Activated CD4-positive, alpha-beta T cell treated with anti-CD3 and anti-CD28 coated beads for 1 hour (primary cell): ENCODE measurements at regions not wholly inside any gene's neighbourhood (a gene's known extent, or its start where the extent isn't known, plus 50 kb on each side); places are given as distances from the start of the nearest gene placed in this dataset.

Experiments used
- DNase-seq: peaks from one replicate; pipeline ENCODE4 v3.0.0-alpha.2; 2020

DNA sequence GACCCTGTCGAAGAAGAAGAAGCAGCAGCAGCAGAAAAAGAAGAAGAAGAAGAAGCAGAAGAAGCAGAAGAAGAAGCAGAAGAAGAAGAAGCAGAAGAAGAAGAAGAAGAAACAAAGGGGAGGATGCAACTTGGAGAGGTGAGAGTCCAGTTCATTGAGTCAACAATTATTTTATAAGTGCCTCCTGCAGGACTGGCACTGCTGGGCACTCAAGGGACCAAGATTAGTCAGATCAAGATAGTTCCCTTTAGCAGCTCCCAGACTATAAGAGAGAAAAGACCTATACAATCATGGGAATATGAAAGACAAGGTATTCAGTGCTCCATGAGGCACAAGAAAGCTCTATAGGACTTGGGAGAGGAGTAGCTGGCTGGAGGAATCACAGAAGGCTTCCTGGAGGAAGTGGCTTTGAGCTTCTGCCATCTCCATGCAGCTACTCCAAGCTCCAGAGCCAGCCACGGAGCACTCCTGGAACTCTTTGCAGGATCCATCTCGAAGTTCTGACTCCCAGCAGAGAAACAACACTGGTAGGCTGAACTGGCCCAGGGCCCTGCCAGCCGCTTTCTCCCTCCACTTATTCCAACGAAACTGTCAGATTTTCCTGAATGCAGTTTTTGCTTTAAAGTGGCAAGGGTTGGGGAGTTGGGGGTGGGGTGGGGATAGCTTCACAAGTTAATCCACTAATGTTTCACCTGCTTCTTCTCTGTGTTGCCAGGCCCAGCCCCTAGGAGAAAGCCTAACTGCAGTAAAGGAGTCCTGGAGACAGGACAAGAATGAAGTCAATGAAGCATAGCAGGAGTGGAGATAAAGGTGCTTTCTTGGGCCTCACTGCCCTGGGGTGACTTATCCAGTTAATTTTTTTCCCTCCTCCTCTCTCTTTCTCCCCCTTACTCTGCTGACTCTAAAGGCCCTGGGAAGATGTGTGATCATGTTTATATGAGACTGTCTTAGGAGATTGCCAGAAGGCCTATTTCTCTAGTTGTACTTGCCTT is 140.1 kb upstream of the PARP11 start:
- no peak for DNase-seq

- no peak for DNase-seq
Observed at GRCh38 chr12:4012073-4012472, 138.9 kb upstream of the PARP11 start.

- no peak for DNase-seq
Observed at GRCh38 chr12:4011597-4011996, 138.4 kb upstream of the PARP11 start.

- no peak for DNase-seq
Observed at GRCh38 chr12:4009979-4010704, 136.9 kb upstream of the PARP11 start.

GRCh38 chr12:4006743-4007142 is 133.5 kb upstream of the PARP11 start:
- no peak for DNase-seq

GRCh38 chr12:4005851-4006430 is 132.7 kb upstream of the PARP11 start:
- no peak for DNase-seq

- DNase-seq, result no peak
Observed at GRCh38 chr12:4003576-4003975, 130.4 kb upstream of the PARP11 start.

- DNase-seq, result no peak
Observed at GRCh38 chr12:4002601-4003000, 129.4 kb upstream of the PARP11 start.

DNA sequence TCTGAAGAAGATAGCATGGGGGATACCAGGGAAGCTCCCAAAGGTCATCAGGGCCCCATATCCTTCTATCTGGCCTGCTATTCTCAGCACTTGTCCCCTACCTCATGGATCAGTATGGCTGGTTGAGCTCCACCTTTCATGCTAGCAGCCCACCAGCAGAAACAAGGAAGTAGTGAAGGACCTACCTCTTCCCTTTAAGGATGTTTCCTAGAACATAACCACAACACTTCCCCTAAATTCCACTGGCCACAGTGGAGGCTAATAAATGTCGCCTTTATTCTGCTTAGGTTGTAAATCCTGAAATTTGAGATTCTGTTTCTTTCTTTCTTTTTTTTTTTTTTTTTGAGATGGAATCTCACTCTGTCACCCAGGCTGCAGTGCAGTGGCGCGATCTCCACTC is 128.6 kb upstream of the PARP11 start:
- no peak for DNase-seq

- no peak for DNase-seq
Observed at GRCh38 chr12:4001031-4001430, 127.8 kb upstream of the PARP11 start.

GRCh38 chr12:3999904-4000303 is 126.7 kb upstream of the PARP11 start:
- DNase-seq, result no peak

GRCh38 chr12:3998968-3999792 is 126.0 kb upstream of the PARP11 start:
- DNase-seq, result no peak

DNA sequence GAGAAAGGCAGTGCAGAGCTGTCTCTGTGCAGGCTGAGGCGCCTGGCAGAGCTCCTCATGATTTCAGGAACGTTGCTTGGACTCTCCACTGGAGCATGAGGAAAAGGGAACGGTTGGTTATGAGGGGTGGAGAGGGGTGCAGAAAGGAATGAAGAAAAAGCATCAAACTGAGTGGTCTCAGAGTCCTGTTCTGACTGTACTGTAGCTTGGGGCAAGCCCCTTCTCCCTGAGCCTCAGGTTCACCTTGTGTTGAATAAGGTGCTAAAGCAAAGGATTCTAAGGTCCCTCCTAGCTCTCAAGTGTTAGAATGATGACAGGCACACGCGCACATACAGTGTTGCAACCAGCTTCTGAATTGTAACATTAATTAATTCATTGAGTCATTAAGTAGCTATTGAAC is 125.2 kb upstream of the PARP11 start:
- no peak for DNase-seq

- no peak for DNase-seq
Observed at GRCh38 chr12:3996322-3996721, 123.1 kb upstream of the PARP11 start.

DNA sequence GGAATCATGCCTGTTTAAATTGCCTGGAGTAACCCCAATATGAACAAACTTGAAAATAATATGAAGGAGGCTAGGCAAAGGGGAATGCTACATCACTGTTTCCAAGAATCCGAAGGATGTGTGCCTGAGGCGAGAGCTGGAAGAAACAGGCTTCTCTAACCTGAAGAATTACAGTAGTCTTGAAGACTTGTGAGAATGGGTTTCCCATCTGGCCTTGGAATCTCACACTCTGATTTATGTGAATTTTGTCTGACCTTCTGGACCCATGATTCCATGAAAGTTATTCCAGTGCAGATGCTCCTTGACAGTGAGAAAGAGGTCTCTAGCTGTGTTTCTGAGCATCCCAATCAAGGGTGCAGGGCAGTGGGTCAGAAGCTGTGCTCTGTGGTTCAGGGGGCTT is 122.1 kb upstream of the PARP11 start:
- DNase-seq, result no peak

DNA sequence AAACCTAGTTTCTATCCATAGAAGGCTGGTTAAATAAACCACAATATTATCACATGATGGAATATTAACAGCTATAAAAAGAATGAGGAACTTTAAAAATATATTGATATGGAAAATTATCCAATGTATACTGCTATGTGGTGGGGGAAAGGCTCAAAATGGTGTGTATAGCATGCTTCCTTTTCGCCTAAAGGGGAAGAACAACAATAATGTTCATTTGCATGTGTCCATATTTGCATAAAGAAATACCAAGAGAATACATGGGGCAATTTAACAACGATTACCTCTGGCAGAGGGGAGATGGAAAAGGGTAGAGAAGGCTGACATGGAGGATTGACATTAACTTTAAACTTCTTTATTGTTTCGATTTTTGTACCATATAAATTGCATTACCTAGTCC is 121.3 kb upstream of the PARP11 start:
- DNase-seq, result no peak

- no peak for DNase-seq
Observed at GRCh38 chr12:3992945-3993344, 119.7 kb upstream of the PARP11 start.

GRCh38 chr12:3991798-3992580 is 118.8 kb upstream of the PARP11 start:
- DNase-seq, result no peak

- no peak for DNase-seq
Observed at GRCh38 chr12:3990501-3991280, 117.5 kb upstream of the PARP11 start.

DNA sequence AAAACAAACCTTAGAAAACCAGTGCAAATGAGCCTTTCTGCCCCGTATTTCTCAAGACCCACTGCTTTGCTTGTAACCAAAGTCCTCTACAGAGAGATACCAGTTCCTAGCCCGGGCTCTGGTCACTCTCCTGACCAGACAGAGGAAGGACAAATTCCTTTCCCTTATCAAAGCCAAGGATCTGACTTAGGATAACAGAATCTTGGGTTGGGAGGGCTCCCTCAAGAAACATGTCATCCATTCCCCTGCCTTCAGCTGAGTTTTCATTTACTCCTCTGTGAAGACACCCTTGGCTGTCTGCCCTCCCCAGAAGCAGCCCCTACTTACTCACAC is 116.0 kb upstream of the PARP11 start:
- DNase-seq, result no peak

DNA sequence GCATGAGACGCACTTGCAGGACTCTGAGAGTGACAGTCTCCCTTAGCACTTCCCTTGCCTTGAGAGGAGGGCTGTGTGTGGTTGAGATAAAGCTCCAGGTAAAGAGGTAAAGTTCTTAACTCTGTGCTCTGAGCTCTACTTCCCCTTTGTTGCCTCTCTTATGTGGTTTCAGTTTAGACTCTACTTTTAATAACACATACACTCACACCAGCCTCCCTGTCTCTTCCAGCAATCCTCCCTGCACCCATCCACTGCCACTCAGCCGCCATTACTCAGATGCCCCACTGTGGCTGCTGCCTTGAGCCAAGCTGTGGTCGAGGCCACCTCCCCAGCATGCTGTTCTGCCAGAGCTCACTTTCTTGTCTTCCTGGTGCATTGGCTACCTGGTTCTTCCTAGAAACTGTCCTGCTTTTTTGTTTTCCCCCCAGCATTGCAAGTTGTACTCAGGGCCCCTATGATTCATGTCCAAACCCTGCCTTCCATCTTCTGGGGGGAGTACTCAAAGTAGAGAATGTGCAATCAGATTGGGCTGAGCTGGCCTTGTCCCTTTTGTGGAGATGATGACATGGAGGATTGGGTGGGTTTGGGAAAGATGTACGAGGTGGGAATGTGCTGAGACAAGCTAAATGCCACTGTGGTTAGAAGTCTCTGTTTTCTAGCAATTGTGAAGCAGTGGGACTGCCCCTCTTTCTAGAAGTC is 115.5 kb upstream of the PARP11 start:
- DNase-seq, result no peak
